ES-I3 (cell line): ENCODE measurements at regions not wholly inside any gene's neighbourhood (a gene's known extent, or its start where the extent isn't known, plus 50 kb on each side); places are given as distances from the start of the nearest gene placed in this dataset.
"Not testable (repeated sequence)": the region's sequence is repeated elsewhere in the genome, so short reads cannot be mapped to it uniquely, and the experiment has no call there.

Experiments
- H3K36me3 ChIP-seq: 2 replicates; pipeline ENCODE4 v1.6.1; 2013; ENCODE audit warnings: mild to moderate bottlenecking, low read length, control low read depth, moderate library complexity; ENCODE audit not compliant: insufficient read depth
- H3K4me1 ChIP-seq: 2 replicates; pipeline ENCODE4 v1.6.1; 2013; ENCODE audit warnings: mild to moderate bottlenecking, control low read depth, low read length; ENCODE audit not compliant: insufficient read depth
- H3K9ac ChIP-seq: 2 replicates; pipeline ENCODE4 v1.6.1; 2013; ENCODE audit warnings: low read depth, mild to moderate bottlenecking, low read length, moderate library complexity
- H3K9me3 ChIP-seq: 2 replicates; pipeline ENCODE4 v1.6.1; 2013; ENCODE audit warnings: mild to moderate bottlenecking, low read length, moderate library complexity; ENCODE audit not compliant: control insufficient read depth, insufficient read depth

- Histone ChIP-seq H3K9ac (no peak overlapping the region), H3K9me3 (no peaks in the 10 kb centered on the region), H3K36me3 (no peaks in the 10 kb centered on the region), H3K4me1 (peaks cover 10% of the 10 kb centered on the region; the same call in 1 of the 2 replicates)
Observed at GRCh38 chr2:122032264-122032645, 276.8 kb downstream of the TSN start.

- H3K36me3 ChIP-seq: no peaks in the 10 kb centered on the region
- H3K9ac ChIP-seq: no peak overlapping the region
- H3K9me3 ChIP-seq: no peaks in the 10 kb centered on the region
- peaks cover 10% of the 10 kb centered on the region; the same call in 1 of the 2 replicates for H3K4me1 ChIP-seq
Observed at GRCh38 chr2:122033778-122034177, 278.3 kb downstream of the TSN start.

- no peaks in the 10 kb centered on the region for H3K36me3 ChIP-seq
- peaks cover 10% of the 10 kb centered on the region; the same call in 1 of the 2 replicates for H3K4me1 ChIP-seq
- H3K9ac ChIP-seq: no peak overlapping the region
- no peaks in the 10 kb centered on the region for H3K9me3 ChIP-seq
Observed at GRCh38 chr2:122034344-122034743, 278.9 kb downstream of the TSN start.

GRCh38 chr2:122034777-122035176 is 279.3 kb downstream of the TSN start:
- H3K4me1 ChIP-seq: peaks cover 10% of the 10 kb centered on the region; the same call in 1 of the 2 replicates
- H3K36me3 ChIP-seq: no peaks in the 10 kb centered on the region
- no peak overlapping the region for H3K9ac ChIP-seq
- H3K9me3 ChIP-seq: peaks cover 1% of the 10 kb centered on the region; the same call in 1 of the 2 replicates

GRCh38 chr2:122038816-122039215 is 283.4 kb downstream of the TSN start:
- H3K9me3 ChIP-seq, H3K36me3 ChIP-seq, H3K9ac ChIP-seq: not testable (repeated sequence)
- peaks cover 10% of the 10 kb centered on the region; the same call in 1 of the 2 replicates for H3K4me1 ChIP-seq

- Histone ChIP-seq H3K4me1 (no peaks in the 10 kb centered on the region), H3K36me3 (no peaks in the 10 kb centered on the region), H3K9ac (no peak overlapping the region), H3K9me3 (peaks cover 3% of the 10 kb centered on the region)
Observed at GRCh38 chr2:122041455-122041854, 286.0 kb downstream of the TSN start.

GRCh38 chr2:122051659-122052058 is 296.2 kb downstream of the TSN start:
- not testable (repeated sequence) for H3K36me3 ChIP-seq, H3K9me3 ChIP-seq, H3K9ac ChIP-seq
- peaks cover 15% of the 10 kb centered on the region for H3K4me1 ChIP-seq

GRCh38 chr2:122055521-122055931 is 300.1 kb downstream of the TSN start:
- H3K4me1 ChIP-seq: peaks cover 15% of the 10 kb centered on the region
- H3K9me3 ChIP-seq: no peaks in the 10 kb centered on the region; the same call in 1 of the 2 replicates
- H3K9ac ChIP-seq: no peak overlapping the region
- H3K36me3 ChIP-seq: no peaks in the 10 kb centered on the region

- no peaks in the 10 kb centered on the region; the same call in 1 of the 2 replicates for H3K9me3 ChIP-seq
- no peaks in the 10 kb centered on the region for H3K36me3 ChIP-seq
- H3K9ac ChIP-seq: no peak overlapping the region
- H3K4me1 ChIP-seq: peaks cover 15% of the 10 kb centered on the region
Observed at GRCh38 chr2:122056853-122057252, 301.4 kb downstream of the TSN start.

- H3K36me3 ChIP-seq: no peaks in the 10 kb centered on the region
- no peak overlapping the region for H3K9ac ChIP-seq
- no peaks in the 10 kb centered on the region for H3K9me3 ChIP-seq
- H3K4me1 ChIP-seq: peaks cover 7% of the 10 kb centered on the region
Observed at GRCh38 chr2:122061206-122061605, 305.8 kb downstream of the TSN start.

GRCh38 chr2:122061831-122062230 is 306.4 kb downstream of the TSN start:
- Histone ChIP-seq H3K9ac (no peak overlapping the region), H3K36me3 (no peaks in the 10 kb centered on the region), H3K4me1 (peaks cover 4% of the 10 kb centered on the region; the same call in 1 of the 2 replicates), H3K9me3 (no peaks in the 10 kb centered on the region)

GRCh38 chr2:122062506-122062905 is 307.1 kb downstream of the TSN start:
- H3K4me1 ChIP-seq: peaks cover 4% of the 10 kb centered on the region; the same call in 1 of the 2 replicates
- no peaks in the 10 kb centered on the region for H3K36me3 ChIP-seq
- no peak overlapping the region for H3K9ac ChIP-seq
- H3K9me3 ChIP-seq: no peaks in the 10 kb centered on the region

- peaks cover 4% of the 10 kb centered on the region; the same call in 1 of the 2 replicates for H3K4me1 ChIP-seq
- no peak overlapping the region for H3K9ac ChIP-seq
- H3K36me3 ChIP-seq: no peaks in the 10 kb centered on the region
- H3K9me3 ChIP-seq: no peaks in the 10 kb centered on the region
Observed at GRCh38 chr2:122063716-122064115, 308.3 kb downstream of the TSN start.

- Histone ChIP-seq H3K9me3 (no peaks in the 10 kb centered on the region), H3K4me1 (peaks cover 5% of the 10 kb centered on the region; the same call in 1 of the 2 replicates), H3K9ac (no peak overlapping the region), H3K36me3 (no peaks in the 10 kb centered on the region)
Observed at GRCh38 chr2:122070241-122070731, 314.8 kb downstream of the TSN start.

GRCh38 chr2:122072666-122073065 is 317.2 kb downstream of the TSN start:
- no peaks in the 10 kb centered on the region for H3K36me3 ChIP-seq
- H3K4me1 ChIP-seq: peaks cover 5% of the 10 kb centered on the region; the same call in 1 of the 2 replicates
- no peaks in the 10 kb centered on the region for H3K9me3 ChIP-seq
- no peak overlapping the region for H3K9ac ChIP-seq
